GM23338 (cell line): ENCODE measurements at regions not wholly inside any gene's neighbourhood (a gene's known extent, or its start where the extent isn't known, plus 50 kb on each side); places are given as distances from the start of the nearest gene placed in this dataset.

Experiments
- ATAC-seq: fragments of 200-7000 bp; cut with Tn5 transposase; 3 replicates; pipeline ENCODE4 v1.9.1; 2020
- DNase-seq: peaks from one replicate; pipeline ENCODE4 v3.0.0-alpha.2; 2015; ENCODE audit warnings: low spot score
- H2AFZ ChIP-seq: fragments of 200-600 bp; sonication (generic); 2 replicates; pipeline ENCODE4 v1.8.0; 2016; ENCODE audit warnings: antibody characterized with exemption, mild to moderate bottlenecking, moderate library complexity
- H3F3A ChIP-seq: fragments of 200-600 bp; sonication (generic); replicated peaks from 2 replicates; pipeline ENCODE4 v1.8.0; 2017; ENCODE audit warnings: antibody characterized with exemption, mixed run types, low read depth
- H3K27ac ChIP-seq: fragments of 200-600 bp; sonication (generic); 2 replicates; pipeline ENCODE4 v1.6.1; 2016; ENCODE audit warnings: low read depth
- H3K27me3 ChIP-seq: fragments of 200-600 bp; sonication (generic); 2 replicates; pipeline ENCODE4 v1.8.0; 2016; ENCODE audit warnings: mild to moderate bottlenecking, mixed run types, moderate library complexity; ENCODE audit not compliant: insufficient read depth
- H3K36me3 ChIP-seq: fragments of 200-600 bp; sonication (generic); 2 replicates; pipeline ENCODE4 v1.8.0; 2016; ENCODE audit warnings: mild to moderate bottlenecking; ENCODE audit not compliant: insufficient read depth
- H3K4me1 ChIP-seq: fragments of 200-600 bp; sonication (generic); 2 replicates; pipeline ENCODE4 v1.8.0; 2016; ENCODE audit warnings: mild to moderate bottlenecking, moderate library complexity; ENCODE audit not compliant: insufficient read depth
- H3K4me2 ChIP-seq: fragments of 200-600 bp; sonication (generic); 2 replicates; pipeline ENCODE4 v1.7.1; 2017; ENCODE audit warnings: mixed run types
- H3K4me3 ChIP-seq: fragments of 200-600 bp; sonication (generic); 2 replicates; pipeline ENCODE4 v1.6.1; 2016; ENCODE audit warnings: mixed run types
- H3K79me2 ChIP-seq: fragments of 200-600 bp; sonication (generic); replicated peaks from 2 replicates; pipeline ENCODE4 v1.8.0; 2017; ENCODE audit warnings: mild to moderate bottlenecking; ENCODE audit not compliant: insufficient read depth
- H3K9me2 ChIP-seq: fragments of 200-600 bp; sonication (generic); 2 replicates; pipeline ENCODE4 v1.8.0; 2017; ENCODE audit not compliant: insufficient read depth
- H4K20me1 ChIP-seq: fragments of 200-600 bp; sonication (generic); replicated peaks from 2 replicates; pipeline ENCODE4 v1.8.0; 2017; ENCODE audit warnings: mild to moderate bottlenecking; ENCODE audit not compliant: insufficient read depth
- H3K27ac Mint-ChIP-seq: 2 replicates; pipeline ENCODE4 v1.8.0; 2020; ENCODE audit warnings: inconsistent platforms, mild to moderate bottlenecking, moderate library complexity, mixed read lengths
- H3K27me3 Mint-ChIP-seq: 3 replicates; pipeline ENCODE4 v1.8.0; 2022; ENCODE audit warnings: low read depth, mild to moderate bottlenecking, moderate library complexity, mixed read lengths, inconsistent platforms; ENCODE audit not compliant: insufficient read depth, poor library complexity
- H3K36me3 Mint-ChIP-seq: 3 replicates; pipeline ENCODE4 v1.8.0; 2021; ENCODE audit warnings: low read depth, mild to moderate bottlenecking, inconsistent platforms, moderate library complexity, mixed read lengths
- H3K4me1 Mint-ChIP-seq: 3 replicates; pipeline ENCODE4 v1.8.0; 2020; ENCODE audit warnings: mild to moderate bottlenecking, inconsistent platforms, mixed read lengths
- H3K4me3 Mint-ChIP-seq: 3 replicates; pipeline ENCODE4 v1.8.0; 2021; ENCODE audit warnings: moderate library complexity, mild to moderate bottlenecking, inconsistent platforms, mixed read lengths
- H3K9me3 Mint-ChIP-seq: 3 replicates; pipeline ENCODE4 v1.8.0; 2020; ENCODE audit warnings: moderate library complexity, mild to moderate bottlenecking, inconsistent platforms, mixed read lengths
- CREB1 ChIP-seq: fragments of 250-450 bp; sonication (Bioruptor Pico); IDR thresholded peaks from 2 replicates; pipeline ENCODE4 v1.5.0; 2020; ENCODE audit warnings: low read depth, mild to moderate bottlenecking, moderate library complexity
- EZH2 ChIP-seq: fragments of 200-600 bp; sonication (generic); IDR thresholded peaks from one replicate; pipeline ENCODE4 v1.8.0; 2017; ENCODE audit warnings: antibody characterized with exemption, mild to moderate bottlenecking, low read depth; ENCODE audit not compliant: unreplicated experiment
- JUNB ChIP-seq: IDR thresholded peaks from one replicate; pipeline ENCODE4 v1.6.1; 2016; ENCODE audit warnings: antibody characterized with exemption; ENCODE audit not compliant: unreplicated experiment
- TF ChIP-seq, protein P1 (sequence below): IDR thresholded peaks from one replicate; pipeline ENCODE4 v1.6.1; 2018; ENCODE audit warnings: antibody characterized with exemption; ENCODE audit not compliant: unreplicated experiment
- TF ChIP-seq, protein P2 (sequence below): fragments of 250-450 bp; sonication (Bioruptor Pico); IDR thresholded peaks from 2 replicates; pipeline ENCODE4 v1.5.0; 2020; ENCODE audit warnings: mild to moderate bottlenecking, moderate library complexity
- TF ChIP-seq, protein P3 (sequence below): IDR thresholded peaks from 2 replicates; pipeline ENCODE4 v1.6.1; 2016; ENCODE audit warnings: antibody characterized with exemption

DNA sequence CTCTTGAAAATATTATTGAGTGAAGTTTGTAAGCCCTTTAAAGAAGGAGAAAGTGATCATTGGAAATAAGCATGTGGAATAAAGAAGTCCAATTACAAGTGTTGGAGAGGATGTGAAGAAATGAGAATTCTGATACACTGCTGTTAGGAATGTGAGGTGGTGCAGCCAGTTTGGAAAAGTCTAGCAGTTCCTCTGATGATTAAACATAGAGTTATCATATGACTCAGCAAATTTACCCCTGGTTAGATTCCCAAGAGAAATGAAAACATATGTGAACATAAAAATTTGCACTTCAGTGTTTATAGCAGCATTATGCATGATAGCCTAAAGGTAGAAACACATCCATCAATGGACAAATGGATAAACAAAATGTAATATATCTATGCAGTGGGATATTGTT is 319.9 kb downstream of the AEBP2 start:
- H3K36me3 ChIP-seq: no peaks in the 10 kb centered on the region
- Mint-ChIP-seq H3K9me3 (no peaks in the 10 kb centered on the region), H3K27me3 (no peaks in the 10 kb centered on the region), H3K36me3 (no peaks in the 10 kb centered on the region), H3K27ac (no peak overlapping the region), H3K4me3 (no peak overlapping the region), H3K4me1 (no peaks in the 10 kb centered on the region)
- ATAC-seq: no peak
- no peak overlapping the region for H3K27ac ChIP-seq
- no peak overlapping the region for H3K4me3 ChIP-seq
- TF ChIP-seq, protein P1, sequence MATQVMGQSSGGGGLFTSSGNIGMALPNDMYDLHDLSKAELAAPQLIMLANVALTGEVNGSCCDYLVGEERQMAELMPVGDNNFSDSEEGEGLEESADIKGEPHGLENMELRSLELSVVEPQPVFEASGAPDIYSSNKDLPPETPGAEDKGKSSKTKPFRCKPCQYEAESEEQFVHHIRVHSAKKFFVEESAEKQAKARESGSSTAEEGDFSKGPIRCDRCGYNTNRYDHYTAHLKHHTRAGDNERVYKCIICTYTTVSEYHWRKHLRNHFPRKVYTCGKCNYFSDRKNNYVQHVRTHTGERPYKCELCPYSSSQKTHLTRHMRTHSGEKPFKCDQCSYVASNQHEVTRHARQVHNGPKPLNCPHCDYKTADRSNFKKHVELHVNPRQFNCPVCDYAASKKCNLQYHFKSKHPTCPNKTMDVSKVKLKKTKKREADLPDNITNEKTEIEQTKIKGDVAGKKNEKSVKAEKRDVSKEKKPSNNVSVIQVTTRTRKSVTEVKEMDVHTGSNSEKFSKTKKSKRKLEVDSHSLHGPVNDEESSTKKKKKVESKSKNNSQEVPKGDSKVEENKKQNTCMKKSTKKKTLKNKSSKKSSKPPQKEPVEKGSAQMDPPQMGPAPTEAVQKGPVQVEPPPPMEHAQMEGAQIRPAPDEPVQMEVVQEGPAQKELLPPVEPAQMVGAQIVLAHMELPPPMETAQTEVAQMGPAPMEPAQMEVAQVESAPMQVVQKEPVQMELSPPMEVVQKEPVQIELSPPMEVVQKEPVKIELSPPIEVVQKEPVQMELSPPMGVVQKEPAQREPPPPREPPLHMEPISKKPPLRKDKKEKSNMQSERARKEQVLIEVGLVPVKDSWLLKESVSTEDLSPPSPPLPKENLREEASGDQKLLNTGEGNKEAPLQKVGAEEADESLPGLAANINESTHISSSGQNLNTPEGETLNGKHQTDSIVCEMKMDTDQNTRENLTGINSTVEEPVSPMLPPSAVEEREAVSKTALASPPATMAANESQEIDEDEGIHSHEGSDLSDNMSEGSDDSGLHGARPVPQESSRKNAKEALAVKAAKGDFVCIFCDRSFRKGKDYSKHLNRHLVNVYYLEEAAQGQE: no peak
- TF ChIP-seq, protein P2, sequence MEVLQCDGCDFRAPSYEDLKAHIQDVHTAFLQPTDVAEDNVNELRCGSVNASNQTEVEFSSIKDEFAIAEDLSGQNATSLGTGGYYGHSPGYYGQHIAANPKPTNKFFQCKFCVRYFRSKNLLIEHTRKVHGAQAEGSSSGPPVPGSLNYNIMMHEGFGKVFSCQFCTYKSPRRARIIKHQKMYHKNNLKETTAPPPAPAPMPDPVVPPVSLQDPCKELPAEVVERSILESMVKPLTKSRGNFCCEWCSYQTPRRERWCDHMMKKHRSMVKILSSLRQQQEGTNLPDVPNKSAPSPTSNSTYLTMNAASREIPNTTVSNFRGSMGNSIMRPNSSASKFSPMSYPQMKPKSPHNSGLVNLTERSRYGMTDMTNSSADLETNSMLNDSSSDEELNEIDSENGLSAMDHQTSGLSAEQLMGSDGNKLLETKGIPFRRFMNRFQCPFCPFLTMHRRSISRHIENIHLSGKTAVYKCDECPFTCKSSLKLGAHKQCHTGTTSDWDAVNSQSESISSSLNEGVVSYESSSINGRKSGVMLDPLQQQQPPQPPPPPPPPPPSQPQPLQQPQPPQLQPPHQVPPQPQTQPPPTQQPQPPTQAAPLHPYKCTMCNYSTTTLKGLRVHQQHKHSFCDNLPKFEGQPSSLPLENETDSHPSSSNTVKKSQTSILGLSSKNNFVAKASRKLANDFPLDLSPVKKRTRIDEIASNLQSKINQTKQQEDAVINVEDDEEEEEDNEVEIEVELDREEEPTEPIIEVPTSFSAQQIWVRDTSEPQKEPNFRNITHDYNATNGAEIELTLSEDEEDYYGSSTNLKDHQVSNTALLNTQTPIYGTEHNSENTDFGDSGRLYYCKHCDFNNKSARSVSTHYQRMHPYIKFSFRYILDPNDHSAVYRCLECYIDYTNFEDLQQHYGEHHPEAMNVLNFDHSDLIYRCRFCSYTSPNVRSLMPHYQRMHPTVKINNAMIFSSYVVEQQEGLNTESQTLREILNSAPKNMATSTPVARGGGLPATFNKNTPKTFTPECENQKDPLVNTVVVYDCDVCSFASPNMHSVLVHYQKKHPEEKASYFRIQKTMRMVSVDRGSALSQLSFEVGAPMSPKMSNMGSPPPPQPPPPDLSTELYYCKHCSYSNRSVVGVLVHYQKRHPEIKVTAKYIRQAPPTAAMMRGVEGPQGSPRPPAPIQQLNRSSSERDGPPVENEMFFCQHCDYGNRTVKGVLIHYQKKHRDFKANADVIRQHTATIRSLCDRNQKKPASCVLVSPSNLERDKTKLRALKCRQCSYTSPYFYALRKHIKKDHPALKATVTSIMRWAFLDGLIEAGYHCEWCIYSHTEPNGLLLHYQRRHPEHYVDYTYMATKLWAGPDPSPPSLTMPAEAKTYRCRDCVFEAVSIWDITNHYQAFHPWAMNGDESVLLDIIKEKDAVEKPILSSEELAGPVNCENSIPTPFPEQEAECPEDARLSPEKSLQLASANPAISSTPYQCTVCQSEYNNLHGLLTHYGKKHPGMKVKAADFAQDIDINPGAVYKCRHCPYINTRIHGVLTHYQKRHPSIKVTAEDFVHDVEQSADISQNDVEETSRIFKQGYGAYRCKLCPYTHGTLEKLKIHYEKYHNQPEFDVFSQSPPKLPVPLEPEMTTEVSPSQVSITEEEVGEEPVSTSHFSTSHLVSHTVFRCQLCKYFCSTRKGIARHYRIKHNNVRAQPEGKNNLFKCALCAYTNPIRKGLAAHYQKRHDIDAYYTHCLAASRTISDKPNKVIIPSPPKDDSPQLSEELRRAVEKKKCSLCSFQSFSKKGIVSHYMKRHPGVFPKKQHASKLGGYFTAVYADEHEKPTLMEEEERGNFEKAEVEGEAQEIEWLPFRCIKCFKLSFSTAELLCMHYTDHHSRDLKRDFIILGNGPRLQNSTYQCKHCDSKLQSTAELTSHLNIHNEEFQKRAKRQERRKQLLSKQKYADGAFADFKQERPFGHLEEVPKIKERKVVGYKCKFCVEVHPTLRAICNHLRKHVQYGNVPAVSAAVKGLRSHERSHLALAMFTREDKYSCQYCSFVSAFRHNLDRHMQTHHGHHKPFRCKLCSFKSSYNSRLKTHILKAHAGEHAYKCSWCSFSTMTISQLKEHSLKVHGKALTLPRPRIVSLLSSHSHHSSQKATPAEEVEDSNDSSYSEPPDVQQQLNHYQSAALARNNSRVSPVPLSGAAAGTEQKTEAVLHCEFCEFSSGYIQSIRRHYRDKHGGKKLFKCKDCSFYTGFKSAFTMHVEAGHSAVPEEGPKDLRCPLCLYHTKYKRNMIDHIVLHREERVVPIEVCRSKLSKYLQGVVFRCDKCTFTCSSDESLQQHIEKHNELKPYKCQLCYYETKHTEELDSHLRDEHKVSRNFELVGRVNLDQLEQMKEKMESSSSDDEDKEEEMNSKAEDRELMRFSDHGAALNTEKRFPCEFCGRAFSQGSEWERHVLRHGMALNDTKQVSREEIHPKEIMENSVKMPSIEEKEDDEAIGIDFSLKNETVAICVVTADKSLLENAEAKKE (CRISPR knock-in tag): no peak
- TF ChIP-seq, protein P3, sequence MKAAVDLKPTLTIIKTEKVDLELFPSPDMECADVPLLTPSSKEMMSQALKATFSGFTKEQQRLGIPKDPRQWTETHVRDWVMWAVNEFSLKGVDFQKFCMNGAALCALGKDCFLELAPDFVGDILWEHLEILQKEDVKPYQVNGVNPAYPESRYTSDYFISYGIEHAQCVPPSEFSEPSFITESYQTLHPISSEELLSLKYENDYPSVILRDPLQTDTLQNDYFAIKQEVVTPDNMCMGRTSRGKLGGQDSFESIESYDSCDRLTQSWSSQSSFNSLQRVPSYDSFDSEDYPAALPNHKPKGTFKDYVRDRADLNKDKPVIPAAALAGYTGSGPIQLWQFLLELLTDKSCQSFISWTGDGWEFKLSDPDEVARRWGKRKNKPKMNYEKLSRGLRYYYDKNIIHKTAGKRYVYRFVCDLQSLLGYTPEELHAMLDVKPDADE: no peak
- TF ChIP-seq JUNB (no peak), CREB1 (no peak), EZH2 (no peak)
- no peaks in the 10 kb centered on the region for H3K27me3 ChIP-seq
- no peaks in the 10 kb centered on the region for H3K9me2 ChIP-seq
- no peaks in the 10 kb centered on the region for H4K20me1 ChIP-seq
- no peak overlapping the region for H2AFZ ChIP-seq
- H3K79me2 ChIP-seq: no peaks in the 10 kb centered on the region
- no peaks in the 10 kb centered on the region for H3K4me1 ChIP-seq
- DNase-seq: no peak
- H3F3A ChIP-seq: no peaks in the 10 kb centered on the region
- no peak overlapping the region for H3K4me2 ChIP-seq
